Fibroblast of the conjunctiva (primary cell): ENCODE measurements at regions not wholly inside any gene's neighbourhood (a gene's known extent, or its start where the extent isn't known, plus 50 kb on each side); places are given as distances from the start of the nearest gene placed in this dataset.

Source experiments
- DNase-seq: peaks from one replicate; pipeline ENCODE4 v3.0.0-alpha.2; 2010; ENCODE audit warnings: low read depth

DNA sequence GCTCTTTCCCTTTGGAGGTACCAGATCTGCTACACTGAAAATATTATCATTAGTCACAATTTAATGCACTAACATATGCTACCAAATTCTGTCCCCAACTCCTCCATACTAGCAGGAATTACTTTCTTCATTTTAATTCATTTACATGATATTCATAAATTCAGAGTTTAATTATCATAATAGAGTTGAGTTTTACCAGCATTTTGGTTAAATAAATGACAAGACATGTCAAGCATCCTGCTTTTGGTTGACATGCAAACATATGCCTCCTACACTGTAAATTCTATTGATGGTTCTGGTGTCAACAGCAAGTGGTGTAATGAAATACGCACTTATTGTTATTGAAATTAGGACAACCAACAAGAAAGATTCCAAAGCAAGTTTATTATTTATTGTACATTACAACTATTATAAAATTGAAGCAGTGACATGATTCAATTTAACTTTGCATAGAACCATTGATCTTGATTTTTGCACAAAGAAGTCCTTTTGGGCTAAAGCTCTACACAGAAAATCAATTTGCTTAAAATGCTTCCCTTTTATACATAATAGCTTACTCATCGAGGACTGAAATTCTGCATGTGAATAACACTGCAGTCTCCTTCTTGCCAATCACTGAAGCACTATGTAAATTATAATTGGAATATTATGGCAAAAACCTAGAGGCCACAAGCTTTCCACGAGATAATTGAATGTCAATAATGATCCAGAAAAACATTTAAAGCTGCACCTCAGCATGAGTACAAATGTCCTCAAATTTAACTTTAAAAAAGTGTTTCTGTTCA is 728.6 kb upstream of the ADGRL2 start:
- DNase-seq, result no peak

DNA sequence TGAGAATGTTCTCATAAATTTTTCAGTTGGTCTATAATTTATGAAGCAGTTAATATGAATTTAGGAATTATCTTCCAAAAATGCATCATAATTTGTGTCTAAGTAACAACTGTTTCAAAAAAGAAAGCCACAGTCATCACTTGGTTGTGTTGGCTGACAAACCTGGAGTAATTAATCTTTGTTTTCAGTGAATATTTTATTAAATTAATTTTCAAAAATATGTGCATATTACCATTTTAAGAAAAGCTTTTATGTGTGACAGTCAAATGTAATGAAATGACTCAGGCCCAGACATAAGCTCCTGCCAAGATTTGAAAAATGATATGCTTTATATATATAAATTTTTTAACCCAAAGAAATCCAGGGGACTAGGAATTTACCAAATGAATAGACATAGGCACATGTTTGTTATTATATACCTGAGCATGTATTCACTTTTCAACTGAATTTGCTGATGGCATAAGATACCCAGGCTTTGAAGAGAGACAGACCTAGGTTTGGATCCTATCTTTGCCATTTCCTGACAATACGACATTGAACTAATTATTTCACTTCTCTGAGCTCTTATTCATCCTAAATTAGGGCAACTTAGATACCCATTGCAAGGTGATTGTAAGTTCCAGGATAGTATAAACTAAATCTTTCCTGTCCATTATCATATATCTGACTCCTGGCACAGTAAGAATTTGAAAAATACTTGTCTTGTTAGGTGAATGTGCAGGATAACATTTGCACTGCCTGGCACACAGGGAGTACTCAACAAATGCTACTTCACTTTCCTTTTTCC is 729.5 kb upstream of the ADGRL2 start:
- no peak for DNase-seq

- no peak for DNase-seq
These were observed 730.9 kb upstream of the ADGRL2 start for GRCh38 chr1:81069856-81070255.

GRCh38 chr1:81068726-81069125 is 732.0 kb upstream of the ADGRL2 start:
- no peak for DNase-seq

GRCh38 chr1:81053826-81054225 is 746.9 kb upstream of the ADGRL2 start:
- no peak for DNase-seq

GRCh38 chr1:81052162-81052561 is 748.6 kb upstream of the ADGRL2 start:
- no peak for DNase-seq

DNA sequence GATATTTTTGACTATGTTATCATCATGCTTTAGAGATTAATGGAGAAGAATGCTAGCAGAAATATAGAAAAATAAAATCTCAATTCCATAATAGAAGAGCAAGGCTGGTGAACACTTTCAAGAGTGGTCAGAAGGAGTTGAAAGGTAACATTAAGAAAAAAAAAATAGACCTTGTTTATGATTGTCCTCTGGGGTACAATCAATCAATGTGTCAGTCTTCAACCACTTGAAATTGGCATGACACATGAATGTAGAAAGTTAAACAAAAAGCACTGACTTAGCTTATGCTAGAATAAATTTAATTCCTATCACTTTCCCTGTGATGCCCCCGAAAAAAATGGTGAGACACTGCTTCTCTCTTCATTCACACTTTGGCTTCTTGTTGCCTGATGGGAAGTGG is 750.3 kb upstream of the ADGRL2 start:
- DNase-seq, result no peak

- no peak for DNase-seq
These were observed 756.0 kb upstream of the ADGRL2 start for GRCh38 chr1:81044708-81045107.

DNA sequence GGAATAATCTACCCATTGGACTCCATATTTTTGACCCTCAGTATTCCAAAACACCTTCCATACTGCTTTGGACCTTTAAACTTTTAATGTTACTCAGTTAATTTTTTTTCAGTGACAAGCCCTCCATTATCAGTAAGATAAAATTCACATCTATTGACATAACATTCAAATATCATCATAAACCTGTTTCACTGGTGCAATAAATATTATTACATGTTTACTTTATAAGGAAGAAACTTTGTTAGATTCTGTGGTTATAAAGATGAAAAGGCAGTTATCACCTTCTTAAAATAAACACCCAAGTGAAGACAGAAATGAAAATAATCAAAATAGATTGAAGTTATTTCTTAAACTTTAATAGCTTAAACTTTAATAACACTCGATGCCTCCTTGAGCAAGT is 758.5 kb upstream of the ADGRL2 start:
- DNase-seq, result no peak

- DNase-seq, result no peak
These were observed 766.4 kb upstream of the ADGRL2 start for GRCh38 chr1:81034291-81034690.

- DNase-seq, result no peak
These were observed 767.7 kb upstream of the ADGRL2 start for GRCh38 chr1:81032973-81033425.

DNA sequence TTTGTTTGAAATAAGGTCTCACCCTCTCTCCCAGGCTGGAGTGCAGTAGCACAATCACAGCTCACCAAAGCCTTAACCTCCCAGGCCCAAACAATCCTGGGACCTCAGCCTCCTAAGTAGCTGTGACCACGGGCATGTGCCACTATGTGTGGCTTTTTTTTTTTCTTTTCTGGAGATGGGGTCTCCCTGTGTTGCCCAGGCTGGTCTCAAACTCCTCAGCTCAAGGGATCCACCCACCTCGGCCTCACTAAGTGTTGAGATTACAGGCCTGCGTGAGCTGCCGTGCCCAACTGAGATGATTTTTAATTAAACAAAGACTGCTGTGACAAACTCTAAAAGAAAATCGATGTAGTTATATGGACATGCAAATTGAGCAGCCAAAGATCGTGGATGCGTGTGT is 768.4 kb upstream of the ADGRL2 start:
- no peak for DNase-seq

- DNase-seq, result no peak
These were observed 770.3 kb upstream of the ADGRL2 start for GRCh38 chr1:81030441-81030840.

DNA sequence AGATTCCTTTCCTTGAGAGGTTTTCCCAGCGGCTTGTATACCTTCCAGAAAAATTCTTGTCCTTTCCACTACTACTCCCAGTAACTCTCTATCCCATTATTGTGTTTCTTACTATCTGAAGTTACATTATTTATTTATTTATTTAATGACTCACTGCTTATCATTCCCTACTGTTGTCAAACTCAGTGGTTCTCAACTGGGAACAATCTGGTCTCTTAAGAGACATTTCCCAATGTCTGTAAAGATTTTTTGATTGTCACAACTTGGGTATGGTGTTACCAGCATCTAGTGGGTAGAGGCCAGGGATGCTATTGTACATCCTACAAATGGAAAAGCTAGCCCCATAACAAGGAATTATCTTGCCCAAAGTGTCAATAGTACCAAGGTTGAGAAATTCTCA is 771.5 kb upstream of the ADGRL2 start:
- no peak for DNase-seq

DNA sequence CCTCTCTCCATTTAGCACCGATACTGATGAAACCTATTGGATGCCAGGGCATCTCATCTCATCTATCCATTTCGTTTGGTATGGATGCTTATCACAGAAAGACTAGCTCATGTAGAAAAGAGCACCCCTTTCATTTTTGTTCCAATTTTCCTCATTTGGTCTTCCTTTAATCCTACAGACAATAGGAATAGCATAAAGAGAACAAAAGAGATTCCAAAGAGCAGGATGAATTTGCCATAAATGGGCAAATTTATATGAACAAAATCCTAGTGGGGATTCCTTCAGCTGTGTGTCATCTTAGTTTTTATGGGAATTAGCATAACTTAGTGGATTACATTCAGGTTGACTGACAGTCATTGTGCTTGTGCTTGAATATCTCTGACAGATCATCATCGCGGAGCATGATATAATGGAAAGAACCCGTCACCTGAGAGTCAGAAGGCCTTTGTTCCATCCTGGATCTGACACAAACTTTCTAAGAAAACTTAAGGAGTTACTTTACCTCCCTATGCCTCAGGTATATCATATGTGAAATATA is 777.5 kb upstream of the ADGRL2 start:
- no peak for DNase-seq

- DNase-seq, result no peak
These were observed 779.6 kb upstream of the ADGRL2 start for GRCh38 chr1:81021134-81021533.

DNA sequence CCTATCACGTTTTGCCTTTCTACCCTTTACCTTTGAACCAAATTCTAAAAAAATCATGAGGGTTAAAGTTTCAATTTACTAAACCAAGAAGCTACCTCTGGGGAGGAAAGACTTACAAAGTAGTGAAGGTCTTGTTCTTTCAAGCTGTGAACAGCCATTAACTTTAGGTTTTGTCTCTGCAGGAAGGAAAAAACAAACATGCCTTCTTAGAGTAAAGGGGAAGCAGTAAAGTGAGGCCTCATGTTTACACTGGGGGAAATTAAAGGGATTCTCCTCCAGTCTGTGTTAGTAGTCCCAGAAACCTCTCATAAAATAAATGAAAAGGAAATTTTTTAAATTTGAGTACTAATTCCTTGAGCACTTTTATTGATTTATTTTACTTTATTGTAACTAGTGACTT is 780.2 kb upstream of the ADGRL2 start:
- no peak for DNase-seq

- no peak for DNase-seq
These were observed 790.6 kb upstream of the ADGRL2 start for GRCh38 chr1:81010126-81010525.

GRCh38 chr1:81008293-81008692 is 792.4 kb upstream of the ADGRL2 start:
- no peak for DNase-seq

DNA sequence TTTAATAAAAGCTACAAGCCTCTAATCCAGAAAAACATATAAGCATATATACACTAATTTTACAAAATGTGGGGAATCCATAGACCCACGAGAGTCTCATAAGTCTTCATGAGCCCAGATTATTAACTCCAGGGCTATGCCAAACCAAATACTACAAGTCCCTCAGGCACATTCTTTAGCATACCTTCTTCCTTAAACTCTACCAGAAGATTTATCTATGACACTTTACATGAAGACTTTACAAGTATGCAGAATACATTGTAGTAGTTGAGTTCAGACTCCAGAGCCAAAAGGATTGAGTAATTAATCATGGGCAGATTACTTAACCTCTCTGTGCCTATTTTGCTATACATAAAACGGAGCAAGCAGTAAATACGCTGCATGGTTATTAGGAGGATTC is 793.7 kb upstream of the ADGRL2 start:
- no peak for DNase-seq

DNA sequence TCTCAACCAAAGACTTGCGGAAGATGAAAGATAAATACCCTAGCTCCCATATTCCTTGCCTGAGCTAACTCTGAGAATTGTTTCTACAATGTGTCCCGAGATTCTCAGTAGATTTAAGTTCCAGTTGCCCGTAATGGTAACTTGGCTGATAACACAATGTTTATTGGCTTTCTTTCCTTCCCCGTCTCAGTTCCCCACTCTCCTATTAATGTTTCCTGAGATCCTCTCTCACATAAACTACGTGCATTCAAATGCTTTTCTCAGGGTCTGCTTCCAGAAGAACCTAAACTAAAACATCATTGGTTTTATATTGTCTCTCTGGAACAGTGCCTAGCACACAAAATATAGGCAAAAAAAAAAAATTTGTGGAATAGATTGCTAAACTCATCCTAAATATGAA is 794.2 kb upstream of the ADGRL2 start:
- DNase-seq, result no peak

DNA sequence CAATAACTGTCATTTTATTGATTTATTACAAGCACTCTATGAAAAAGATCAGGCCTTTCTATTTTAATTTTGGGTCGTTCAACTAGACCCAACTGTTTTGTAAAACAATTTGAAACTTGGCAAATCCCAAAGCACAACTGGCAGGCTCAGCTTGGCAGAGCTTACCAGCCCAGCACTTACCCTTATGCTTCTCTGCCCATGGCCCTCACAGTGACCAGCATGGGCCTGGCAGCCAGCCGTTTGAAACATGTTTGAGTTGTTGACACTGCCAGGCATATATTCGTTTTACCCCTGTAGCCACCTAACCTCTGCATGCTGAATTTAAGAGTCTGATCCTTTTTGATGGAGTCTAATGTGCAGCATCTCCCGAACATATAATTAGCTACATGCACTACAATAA is 796.7 kb upstream of the ADGRL2 start:
- DNase-seq, result no peak

GRCh38 chr1:80994934-80995333 is 805.8 kb upstream of the ADGRL2 start:
- no peak for DNase-seq
